Breast epithelium (tissue), 4 donors: ENCODE measurements at regions not wholly inside any gene's neighbourhood (a gene's known extent, or its start where the extent isn't known, plus 50 kb on each side); places are given as distances from the start of the nearest gene placed in this dataset.

ENCODE experiments used
- DNase-seq, 2 donors: peaks; one replicate each; pipeline ENCODE4 v3.0.0-alpha.2; 2019; ENCODE audit warnings: low spot score in 2 of 2
- H3K27ac ChIP-seq, 2 donors: fragments of 200-600 bp; sonication (generic) in 1 of 2; one replicate each; pipeline ENCODE4 v1.5.1; 2016 to 2019; ENCODE audit warnings: mild to moderate bottlenecking in 1 of 2
- H3K27me3 ChIP-seq, 2 donors: fragments of 200-600 bp; sonication (generic) in 1 of 2; one replicate each; pipeline versions ENCODE4 v1.5.1 to v1.6.0; 2017 to 2019; ENCODE audit warnings: control low read depth in 1 of 2, mild to moderate bottlenecking in 1 of 2
- H3K36me3 ChIP-seq: fragments of 200-600 bp; one replicate; pipeline ENCODE4 v1.5.1; 2019
- H3K4me1 ChIP-seq, 2 donors: fragments of 200-600 bp; sonication (generic); one replicate each; pipeline ENCODE4 v1.5.1; 2016 to 2019; ENCODE audit warnings: control low read depth in 1 of 2
- H3K4me3 ChIP-seq, 3 donors: fragments of 200-600 bp; sonication (generic); 1 replicate in 2 of 3; 2 replicates in 1 of 3; pipeline ENCODE4 v1.5.1; 2016 to 2019; ENCODE audit warnings: mild to moderate bottlenecking in 3 of 3, moderate library complexity in 2 of 3
- H3K9me3 ChIP-seq, 2 donors: fragments of 200-600 bp; sonication (generic) in 1 of 2; one replicate each; pipeline ENCODE4 v1.5.1; 2016 to 2019; ENCODE audit warnings: control low read depth in 1 of 2
- POLR2A ChIP-seq: fragments of 450-650 bp; IDR thresholded peaks from one replicate; pipeline ENCODE4 v1.6.1; 2016; ENCODE audit warnings: antibody characterized with exemption, mild to moderate bottlenecking, moderate library complexity
- POLR2AphosphoS5 ChIP-seq, 3 donors: sonication (generic); formaldehyde crosslinking; IDR thresholded peaks; one replicate each; pipeline ENCODE4 v1.6.1; 2017; ENCODE audit warnings: antibody characterized with exemption in 3 of 3
- intact Hi-C: fragments of 100-400 bp; cut with DNase I; formaldehyde crosslinking; loops from one replicate; pipeline ENCODE4 v1.15.1; 2023; ENCODE audit warnings: low total_unique reads
- TF ChIP-seq, protein P1 (sequence below), 3 donors: fragments of 450-650 bp; IDR thresholded peaks; one replicate each; pipeline ENCODE4 v1.5.1; 2016 to 2017; ENCODE audit warnings: antibody characterized with exemption in 3 of 3, mild to moderate bottlenecking in 3 of 3, moderate library complexity in 3 of 3

DNA sequence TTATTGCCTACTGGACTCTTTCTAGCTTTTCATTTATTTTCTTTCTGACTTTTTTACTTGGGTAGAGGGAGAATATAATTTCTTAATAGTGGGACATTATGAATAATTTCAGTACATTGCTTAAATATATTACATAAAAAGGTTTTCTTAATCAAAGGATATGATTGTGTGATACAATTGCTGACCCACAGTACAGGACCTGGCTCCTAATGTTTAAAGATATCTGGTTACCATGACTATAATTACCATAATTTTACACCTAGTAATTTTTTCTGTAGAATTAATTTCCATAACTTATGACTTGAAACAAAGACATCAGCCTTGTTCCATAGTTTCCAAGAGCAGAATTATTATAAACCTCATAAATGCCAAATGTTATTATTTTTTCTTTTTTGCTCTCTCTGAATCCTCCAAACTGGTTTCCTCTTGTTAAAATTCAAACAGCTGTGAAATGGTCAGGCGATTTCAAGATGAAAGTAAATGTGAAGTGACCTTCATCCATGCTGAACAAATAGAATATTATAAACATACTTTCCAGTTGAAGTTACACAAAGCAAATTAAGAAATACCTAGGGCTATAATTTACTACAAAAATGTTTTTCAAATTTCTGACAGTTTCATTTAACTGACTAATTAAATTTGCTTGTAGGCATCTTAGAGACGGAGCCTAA, 301.2 kb upstream of the TYRP1 start:
- no peak for TF ChIP-seq POLR2AphosphoS5 (IDR thresholded peaks at IDR 0.05)
- no peak for TF ChIP-seq POLR2A
- TF ChIP-seq, protein P1, sequence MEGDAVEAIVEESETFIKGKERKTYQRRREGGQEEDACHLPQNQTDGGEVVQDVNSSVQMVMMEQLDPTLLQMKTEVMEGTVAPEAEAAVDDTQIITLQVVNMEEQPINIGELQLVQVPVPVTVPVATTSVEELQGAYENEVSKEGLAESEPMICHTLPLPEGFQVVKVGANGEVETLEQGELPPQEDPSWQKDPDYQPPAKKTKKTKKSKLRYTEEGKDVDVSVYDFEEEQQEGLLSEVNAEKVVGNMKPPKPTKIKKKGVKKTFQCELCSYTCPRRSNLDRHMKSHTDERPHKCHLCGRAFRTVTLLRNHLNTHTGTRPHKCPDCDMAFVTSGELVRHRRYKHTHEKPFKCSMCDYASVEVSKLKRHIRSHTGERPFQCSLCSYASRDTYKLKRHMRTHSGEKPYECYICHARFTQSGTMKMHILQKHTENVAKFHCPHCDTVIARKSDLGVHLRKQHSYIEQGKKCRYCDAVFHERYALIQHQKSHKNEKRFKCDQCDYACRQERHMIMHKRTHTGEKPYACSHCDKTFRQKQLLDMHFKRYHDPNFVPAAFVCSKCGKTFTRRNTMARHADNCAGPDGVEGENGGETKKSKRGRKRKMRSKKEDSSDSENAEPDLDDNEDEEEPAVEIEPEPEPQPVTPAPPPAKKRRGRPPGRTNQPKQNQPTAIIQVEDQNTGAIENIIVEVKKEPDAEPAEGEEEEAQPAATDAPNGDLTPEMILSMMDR (IDR thresholded peaks at IDR 0.05), result no peak
- Histone ChIP-seq H3K27me3 (no peaks in the 10 kb centered on the region), H3K9me3 (no peaks in the 10 kb centered on the region), H3K4me3 (no peak overlapping the region), H3K4me1 (no peaks in the 10 kb centered on the region), H3K27ac (no peak overlapping the region), H3K36me3 (no peaks in the 10 kb centered on the region)
- no peak for DNase-seq
- intact Hi-C loops, result no loop called here

DNA sequence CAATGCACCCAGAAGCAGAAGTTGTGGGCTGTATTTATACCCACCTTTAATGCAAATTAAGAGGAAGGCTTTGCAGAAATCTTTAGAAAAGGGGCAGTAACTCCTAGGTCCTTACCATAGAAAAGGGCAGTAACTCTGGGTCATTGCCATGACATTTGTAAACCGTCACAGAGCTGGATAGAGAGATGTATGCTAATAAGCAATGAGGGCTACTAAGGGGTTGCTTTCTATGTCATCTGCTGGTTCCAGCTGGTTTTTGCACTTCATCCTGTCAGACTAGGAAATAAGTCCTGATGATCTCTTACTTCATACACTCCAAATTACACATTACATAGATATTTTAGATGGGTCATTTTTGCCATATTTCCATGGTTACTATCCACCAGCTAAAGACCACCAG, 299.1 kb upstream of the TYRP1 start:
- no peaks in the 10 kb centered on the region for H3K36me3 ChIP-seq
- H3K27ac ChIP-seq, result no peak overlapping the region
- no peaks in the 10 kb centered on the region for H3K27me3 ChIP-seq
- DNase-seq, result no peak
- H3K9me3 ChIP-seq, result no peaks in the 10 kb centered on the region
- H3K4me1 ChIP-seq, result no peaks in the 10 kb centered on the region
- intact Hi-C loops, result no loop called here
- TF ChIP-seq POLR2AphosphoS5 (IDR thresholded peaks at IDR 0.05) (no peak), POLR2A (no peak)
- TF ChIP-seq, protein P1 (IDR thresholded peaks at IDR 0.05), result no peak
- H3K4me3 ChIP-seq, result no peak overlapping the region

DNA sequence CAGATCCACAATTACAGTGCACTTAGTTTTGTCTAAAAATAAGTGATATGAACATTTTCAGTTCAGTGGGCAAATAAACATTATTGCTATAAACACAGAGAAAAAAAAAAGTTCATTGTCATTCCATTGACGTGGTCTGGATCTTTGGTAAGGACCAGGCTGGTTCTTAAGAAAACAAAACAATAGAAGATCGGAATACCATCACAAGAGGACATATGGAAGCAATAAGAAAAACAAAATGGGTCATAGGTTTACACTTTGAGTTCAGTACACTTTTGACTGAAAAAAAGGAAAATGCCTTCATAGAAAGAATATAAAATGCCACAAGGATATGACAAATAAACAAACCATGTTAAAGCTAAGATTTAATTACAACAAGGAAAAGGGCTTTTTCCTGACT, 289.5 kb upstream of the TYRP1 start:
- Histone ChIP-seq H3K4me1 (no peaks in the 10 kb centered on the region), H3K9me3 (no peaks in the 10 kb centered on the region), H3K27me3 (no peaks in the 10 kb centered on the region), H3K27ac (no peak overlapping the region), H3K36me3 (no peaks in the 10 kb centered on the region), H3K4me3 (no peak overlapping the region)
- TF ChIP-seq POLR2A (no peak), POLR2AphosphoS5 (IDR thresholded peaks at IDR 0.05) (no peak)
- TF ChIP-seq, protein P1 (IDR thresholded peaks at IDR 0.05), result no peak
- DNase-seq, result no peak
- intact Hi-C loops, result no loop called here

DNA sequence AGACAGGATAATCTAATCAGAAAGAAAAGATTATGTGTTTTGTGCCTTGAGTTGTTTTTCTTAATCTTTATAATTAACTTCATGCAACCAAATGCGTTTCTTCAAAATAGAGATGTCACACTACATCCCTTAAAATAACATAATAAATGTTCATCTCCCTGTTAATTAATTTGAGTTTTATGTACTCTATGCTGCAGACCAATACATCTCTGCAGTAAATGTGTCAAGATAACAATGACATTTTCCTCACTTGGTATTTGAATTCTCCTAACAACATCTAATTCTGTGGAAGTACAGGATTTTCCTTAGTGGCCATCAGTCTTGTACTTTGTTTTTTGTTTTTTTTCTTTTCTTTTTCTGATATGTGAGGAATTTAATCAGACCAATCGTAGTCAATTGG, 279.2 kb upstream of the TYRP1 start:
- Histone ChIP-seq H3K27me3 (no peaks in the 10 kb centered on the region), H3K36me3 (no peaks in the 10 kb centered on the region), H3K9me3 (no peaks in the 10 kb centered on the region), H3K4me1 (no peaks in the 10 kb centered on the region), H3K4me3 (no peak overlapping the region), H3K27ac (no peak overlapping the region)
- no peak for DNase-seq
- TF ChIP-seq, protein P1 (IDR thresholded peaks at IDR 0.05), result no peak
- TF ChIP-seq POLR2A (no peak), POLR2AphosphoS5 (IDR thresholded peaks at IDR 0.05) (no peak)
- intact Hi-C loops, result no loop called here

DNA sequence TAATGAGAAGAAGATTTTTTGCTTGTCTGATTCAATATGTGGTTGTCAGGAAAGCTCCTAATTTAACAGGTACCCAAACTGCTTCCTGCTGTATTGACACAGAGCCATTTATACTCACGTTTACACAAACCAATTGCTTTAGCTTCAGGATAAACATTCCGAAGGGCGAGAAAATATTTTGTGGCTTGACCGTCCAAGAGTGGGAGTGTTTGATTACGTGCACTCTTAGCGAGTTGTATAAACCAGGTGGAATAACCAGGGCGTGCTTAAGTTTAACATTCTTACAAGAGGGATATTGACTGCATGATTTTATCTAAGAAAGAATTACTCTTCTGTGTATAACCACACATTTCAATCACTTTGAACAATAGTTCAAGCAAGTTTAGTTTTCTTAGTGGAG, 278.7 kb upstream of the TYRP1 start:
- no peaks in the 10 kb centered on the region for H3K4me1 ChIP-seq
- no peaks in the 10 kb centered on the region for H3K9me3 ChIP-seq
- H3K4me3 ChIP-seq, result no peak overlapping the region
- H3K27me3 ChIP-seq, result no peaks in the 10 kb centered on the region
- intact Hi-C loops, result no loop called here
- no peak overlapping the region for H3K27ac ChIP-seq
- no peaks in the 10 kb centered on the region for H3K36me3 ChIP-seq
- DNase-seq, result no peak
- TF ChIP-seq, protein P1 (IDR thresholded peaks at IDR 0.05), result no peak
- TF ChIP-seq POLR2AphosphoS5 (IDR thresholded peaks at IDR 0.05), result no peak
- TF ChIP-seq POLR2A, result no peak
